ENCODE measurements at regions not wholly inside any gene's neighbourhood (a gene's known extent, or its start where the extent isn't known, plus 50 kb on each side); places are given as distances from the start of the nearest gene placed in this dataset.

GRCh38 chr11:29809121-29809520 lies 207.7 kb downstream of the KCNA4 start:
- DNase-seq (ENCODE audit: low spot score) = no peak
- H3K4me1 ChIP-seq = no peaks in the 10 kb centered on the region
- no peaks in the 10 kb centered on the region for H3K27me3 ChIP-seq
- H3K9me3 ChIP-seq = no peaks in the 10 kb centered on the region
- H3K27ac ChIP-seq = no peak overlapping the region
- no peak for TF ChIP-seq CTCF (IDR thresholded peaks at IDR 0.05)
- H3K36me3 ChIP-seq = no peaks in the 10 kb centered on the region
- H3K4me3 ChIP-seq = no peak overlapping the region

- H3K27ac ChIP-seq = no peak overlapping the region
- H3K9me3 ChIP-seq = no peaks in the 10 kb centered on the region
Observed at GRCh38 chr11:29802522-29802921, 214.3 kb downstream of the KCNA4 start.

GRCh38 chr11:29801561-29801960 lies 215.3 kb downstream of the KCNA4 start:
- no peak for TF ChIP-seq CTCF (IDR thresholded peaks at IDR 0.05)
- H3K36me3 ChIP-seq = no peaks in the 10 kb centered on the region
- no peak overlapping the region for H3K27ac ChIP-seq

More at GRCh38 chr11:29802522-29802921, 214.3 kb downstream of the KCNA4 start:
- Histone ChIP-seq H3K4me1 (no peaks in the 10 kb centered on the region), H3K4me3 (no peak overlapping the region), H3K27me3 (no peaks in the 10 kb centered on the region), H3K36me3 (no peaks in the 10 kb centered on the region)
- no peak for DNase-seq (ENCODE audit: low spot score)
- TF ChIP-seq CTCF (IDR thresholded peaks at IDR 0.05) = no peak

DNA sequence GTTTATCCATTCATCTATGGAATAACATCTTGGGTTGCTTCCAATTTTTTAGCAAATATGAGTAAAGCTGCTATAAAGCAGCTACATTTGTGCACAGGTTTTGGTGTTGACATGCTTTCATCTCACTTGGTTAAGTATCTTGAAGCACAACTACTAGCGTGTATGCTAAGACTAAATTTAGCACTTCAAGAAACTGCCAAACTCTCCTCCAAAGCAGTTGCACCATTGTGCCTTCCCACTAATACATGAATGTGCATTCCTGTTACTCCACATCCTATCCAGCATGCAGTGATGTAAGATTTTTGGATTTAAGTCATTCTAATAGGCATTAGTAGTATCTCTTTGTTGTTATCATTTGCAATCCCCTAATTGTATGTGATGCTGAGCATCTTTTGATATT lies 230.7 kb downstream of the KCNA4 start:
- TF ChIP-seq CTCF (IDR thresholded peaks at IDR 0.05) = no peak

More at GRCh38 chr11:29801561-29801960, 215.3 kb downstream of the KCNA4 start:
- no peaks in the 10 kb centered on the region for H3K27me3 ChIP-seq
- no peaks in the 10 kb centered on the region for H3K9me3 ChIP-seq
- no peak for DNase-seq (ENCODE audit: low spot score)
- H3K4me3 ChIP-seq = no peak overlapping the region
- H3K4me1 ChIP-seq = no peaks in the 10 kb centered on the region

GRCh38 chr11:29783506-29783905 lies 233.3 kb downstream of the KCNA4 start:
- no peaks in the 10 kb centered on the region for H3K36me3 ChIP-seq
- no peak for TF ChIP-seq CTCF (IDR thresholded peaks at IDR 0.05)
- DNase-seq (ENCODE audit: low spot score) = no peak
- peaks cover 0 to 18% of the 10 kb centered on the region in 2 donors for H3K4me1 ChIP-seq
- no peaks in the 10 kb centered on the region for H3K9me3 ChIP-seq
- H3K27me3 ChIP-seq = no peaks in the 10 kb centered on the region
- H3K4me3 ChIP-seq = no peak overlapping the region
- no peak overlapping the region for H3K27ac ChIP-seq

More for the DNA sequence above, 230.7 kb downstream of the KCNA4 start:
- H3K27ac ChIP-seq = no peak overlapping the region
- H3K9me3 ChIP-seq = no peaks in the 10 kb centered on the region
- no peaks in the 10 kb centered on the region for H3K27me3 ChIP-seq
- H3K4me3 ChIP-seq = no peak overlapping the region
- H3K36me3 ChIP-seq = no peaks in the 10 kb centered on the region
- peaks cover 0 to 4% of the 10 kb centered on the region in 2 donors for H3K4me1 ChIP-seq
- no peak for DNase-seq (ENCODE audit: low spot score)

- no peak overlapping the region for H3K27ac ChIP-seq
- no peaks in the 10 kb centered on the region for H3K36me3 ChIP-seq
- H3K27me3 ChIP-seq = no peaks in the 10 kb centered on the region
- H3K4me3 ChIP-seq = no peak overlapping the region
- peaks cover 0 to 18% of the 10 kb centered on the region in 2 donors for H3K4me1 ChIP-seq
- no peak for TF ChIP-seq CTCF (IDR thresholded peaks at IDR 0.05)
- no peak for DNase-seq (ENCODE audit: low spot score)
- no peaks in the 10 kb centered on the region for H3K9me3 ChIP-seq
Observed at GRCh38 chr11:29782447-29782846, 234.4 kb downstream of the KCNA4 start.

Measured in right atrium auricular region (tissue), 2 donors.